IMR-90 (cell line): ENCODE measurements at regions not wholly inside any gene's neighbourhood (a gene's known extent, or its start where the extent isn't known, plus 50 kb on each side); places are given as distances from the start of the nearest gene placed in this dataset.

Experiments
- ATAC-seq: fragments of 200-7000 bp; cut with Tn5 transposase; 2 replicates; pipeline ENCODE4 v1.9.1; 2020; ENCODE audit warnings: low read depth, mild to moderate bottlenecking, moderate library complexity
- BruUV-seq: library from RNA; stranded (reverse); fragments of 400-500 nt; replicated peaks from 2 replicates; lab custom pipeline; 2021; lab: Mats Ljungman, UMichigan
- CTCF ChIA-PET: fragments of 300-600 bp; formaldehyde crosslinking; extraction: SDS; loops from one replicate; lab custom pipeline; 2021; ENCODE audit warnings: antibody characterized with exemption; lab: Yijun Ruan, JAX
- POLR2A ChIA-PET: fragments of 300-600 bp; sonication (Branson Sonifier 250); formaldehyde crosslinking; loops from one replicate; lab custom pipeline; 2022; ENCODE audit warnings: antibody characterized with exemption; ENCODE audit not compliant: unreplicated experiment; lab: Charles Lee
- DNase-seq: peaks from one replicate; pipeline ENCODE4 v3.0.0; 2013
- H2AFZ ChIP-seq: replicated peaks from 2 replicates; pipeline ENCODE3; 2013; ENCODE audit warnings: low read length, mild to moderate bottlenecking; ENCODE audit not compliant: poor library complexity
- H2AK5ac ChIP-seq: 2 replicates; pipeline ENCODE4 v1.6.1; 2013; ENCODE audit warnings: low read depth, low read length, inconsistent platforms
- H2AK9ac ChIP-seq: replicated peaks from 2 replicates; pipeline ENCODE3; 2013; ENCODE audit warnings: mild to moderate bottlenecking, low read depth, low read length, moderate library complexity; ENCODE audit not compliant: poor library complexity
- H2BK120ac ChIP-seq: 2 replicates; pipeline ENCODE4 v1.6.1; 2013; ENCODE audit warnings: low read depth, low read length, inconsistent platforms
- H2BK15ac ChIP-seq: 3 replicates; pipeline ENCODE4 v1.6.1; 2013; ENCODE audit warnings: low read depth, low read length, inconsistent platforms
- H2BK20ac ChIP-seq: 2 replicates; pipeline ENCODE4 v1.6.1; 2013; ENCODE audit warnings: low read depth, mild to moderate bottlenecking, inconsistent platforms, low read length, moderate library complexity
- H2BK5ac ChIP-seq: 2 replicates; pipeline ENCODE4 v1.6.1; 2013; ENCODE audit warnings: mild to moderate bottlenecking, low read depth, low read length, inconsistent platforms; ENCODE audit not compliant: poor library complexity, severe bottlenecking
- H3K14ac ChIP-seq: replicated peaks from 2 replicates; pipeline ENCODE4 v1.6.1; 2013; ENCODE audit warnings: low read depth, low read length, inconsistent platforms
- H3K18ac ChIP-seq: 2 replicates; pipeline ENCODE4 v1.6.1; 2013; ENCODE audit warnings: low read depth, low read length, control low read depth
- H3K23ac ChIP-seq: 2 replicates; pipeline ENCODE4 v1.6.1; 2013; ENCODE audit warnings: low read depth, low read length, inconsistent platforms
- H3K27ac ChIP-seq: 2 replicates; pipeline ENCODE4 v1.5.1; 2013; ENCODE audit warnings: mild to moderate bottlenecking, control low read depth, low read length; ENCODE audit not compliant: insufficient read depth
- H3K27me3 ChIP-seq: 2 replicates; pipeline ENCODE4 v1.6.1; 2013; ENCODE audit warnings: low read length; ENCODE audit not compliant: control insufficient read depth, insufficient read depth
- H3K36me3 ChIP-seq: 2 replicates; pipeline ENCODE4 v1.6.1; 2013; ENCODE audit warnings: low read length, mixed read lengths; ENCODE audit not compliant: control insufficient read depth, insufficient read depth
- H3K4ac ChIP-seq: 2 replicates; pipeline ENCODE4 v1.6.1; 2013; ENCODE audit warnings: low read depth, low read length, inconsistent platforms
- H3K4me1 ChIP-seq: 2 replicates; pipeline ENCODE4 v1.6.1; 2013; ENCODE audit warnings: low read length, mixed read lengths; ENCODE audit not compliant: control insufficient read depth, insufficient read depth
- H3K4me2 ChIP-seq: 2 replicates; pipeline ENCODE4 v1.6.1; 2013; ENCODE audit warnings: low read depth, mild to moderate bottlenecking, control low read depth, low read length, moderate library complexity
- H3K4me3 ChIP-seq: 2 replicates; pipeline ENCODE4 v1.5.1; 2013; ENCODE audit warnings: low read depth, mild to moderate bottlenecking, control low read depth, low read length, moderate library complexity; ENCODE audit not compliant: insufficient read depth
- H3K56ac ChIP-seq: 2 replicates; pipeline ENCODE4 v1.6.1; 2013; ENCODE audit warnings: low read length, inconsistent platforms; ENCODE audit not compliant: insufficient read depth; ENCODE audit errors: extremely low read depth
- H3K79me1 ChIP-seq, 2 experiments: 2 replicates each; pipeline ENCODE4 v1.6.1; 2013; ENCODE audit warnings: low read length in 2 of 2, inconsistent platforms in 1 of 2, low read depth in 1 of 2
- H3K9ac ChIP-seq: 2 replicates; pipeline ENCODE4 v1.6.1; 2013; ENCODE audit warnings: low read depth, low read length, control low read depth
- H3K9me1 ChIP-seq: 2 replicates; pipeline ENCODE4 v1.6.1; 2013; ENCODE audit warnings: low read length, inconsistent platforms; ENCODE audit not compliant: insufficient read depth
- H3K9me3 ChIP-seq: 2 replicates; pipeline ENCODE4 v1.6.1; 2013; ENCODE audit warnings: low read length; ENCODE audit not compliant: control insufficient read depth, insufficient read depth
- H4K20me1 ChIP-seq: 2 replicates; pipeline ENCODE4 v1.6.1; 2013; ENCODE audit warnings: low read length, inconsistent platforms; ENCODE audit not compliant: insufficient read depth
- H4K5ac ChIP-seq: 2 replicates; pipeline ENCODE4 v1.6.1; 2013; ENCODE audit warnings: mild to moderate bottlenecking, low read depth, low read length, control low read depth
- H4K8ac ChIP-seq, 2 experiments: 2 replicates each; pipeline ENCODE4 v1.6.1; 2013; ENCODE audit warnings: low read depth in 2 of 2, low read length in 2 of 2, control low read depth in 1 of 2, inconsistent platforms in 1 of 2
- H4K91ac ChIP-seq: 2 replicates; pipeline ENCODE4 v1.6.1; 2013; ENCODE audit warnings: low read depth, low read length, inconsistent platforms; ENCODE audit not compliant: insufficient read depth
- CHD1 ChIP-seq: IDR thresholded peaks from 2 replicates; pipeline ENCODE4 v1.6.1; 2012; ENCODE audit warnings: low read depth, low read length, improper control_type of control experiment
- MAZ ChIP-seq: IDR thresholded peaks from 2 replicates; pipeline ENCODE4 v1.6.1; 2012; ENCODE audit warnings: low read depth, mild to moderate bottlenecking, low read length, improper control_type of control experiment, moderate library complexity, borderline replicate concordance
- MXI1 ChIP-seq: IDR thresholded peaks from 2 replicates; pipeline ENCODE4 v1.6.1; 2012; ENCODE audit warnings: low read depth, mild to moderate bottlenecking, low read length, moderate library complexity, borderline replicate concordance
- NFE2L2 ChIP-seq: fragments of 150-350 bp; IDR thresholded peaks from 2 replicates; pipeline ENCODE4 v1.6.1; 2016; ENCODE audit warnings: low read depth, mild to moderate bottlenecking, low read length
- POLR2A ChIP-seq: IDR thresholded peaks from 2 replicates; pipeline ENCODE4 v1.6.1; 2012; ENCODE audit warnings: mild to moderate bottlenecking, low read depth, low read length
- RAD21 ChIP-seq: IDR thresholded peaks from 2 replicates; pipeline ENCODE4 v1.6.1; 2012; ENCODE audit warnings: low read length, improper control_type of control experiment
- SMC3 ChIP-seq: fragments of 150-350 bp; IDR thresholded peaks from 2 replicates; pipeline ENCODE4 v1.6.1; 2016; ENCODE audit warnings: low read depth, mild to moderate bottlenecking, antibody characterized with exemption, low read length, moderate library complexity
- WGBS, 2 experiments: methylation state at CpG; one replicate each; pipeline versions ENCODE4 v1.1.5 to v1.1.7; 2013; ENCODE audit warnings: missing lambda C conversion rate in 2 of 2; ENCODE audit not compliant: insufficient read length in 1 of 2; ENCODE audit errors: extremely low coverage in 2 of 2; 5-methylcytosine and 5-hydroxymethylcytosine counted together
- dilution Hi-C: fragments of 300-500 bp; cut with HindIII; formaldehyde crosslinking; loops from one replicate; pipeline ENCODE4 v1.14.3; 2018; ENCODE audit warnings: low sequenced_read_pairs; ENCODE audit not compliant: unreplicated experiment
- in situ Hi-C: fragments of 300-500 bp; cut with MboI; formaldehyde crosslinking; loops from 3 replicates; pipeline ENCODE4 v1.14.3; 2019; ENCODE audit warnings: low sequenced_read_pairs, inconsistent platforms, mixed read lengths
- intact Hi-C: fragments of 100-400 bp; cut with micrococcal nuclease; formaldehyde crosslinking; loops from 2 replicates; pipeline ENCODE4 v1.10.0; 2022

DNA sequence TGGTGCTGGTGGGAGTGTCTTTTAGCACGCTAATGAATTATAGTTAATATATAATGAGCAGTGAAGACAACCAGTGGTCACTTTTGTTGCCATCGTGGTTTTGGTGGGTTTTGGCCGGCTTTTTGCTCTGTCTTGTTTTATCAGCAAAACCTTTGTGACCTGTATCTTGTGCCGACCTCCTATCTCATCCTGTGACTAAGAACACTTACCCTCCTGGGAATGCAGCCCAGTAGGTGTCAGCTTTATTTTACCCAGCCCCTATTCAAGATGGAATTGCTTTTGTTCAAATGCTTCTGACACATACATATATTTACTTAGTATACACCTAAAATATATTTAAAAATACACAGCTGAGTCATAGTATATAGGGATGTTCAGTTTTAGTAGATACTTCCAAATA, 770.3 kb downstream of the PDCD6IP start:
- BruUV-seq = no TSS peak
- Histone ChIP-seq H2BK20ac (no peak overlapping the region), H3K79me1 (no peaks in the 10 kb centered on the region), H3K9me1 (no peaks in the 10 kb centered on the region), H3K23ac (no peak overlapping the region), H3K14ac (no peak overlapping the region), H3K4ac (no peak overlapping the region), H4K5ac (no peak overlapping the region), H2AFZ (no peak overlapping the region), H3K36me3 (no peaks in the 10 kb centered on the region), H2AK5ac (no peak overlapping the region), H2BK5ac (no peak overlapping the region), H3K27me3 (no peaks in the 10 kb centered on the region), H2BK120ac (no peak overlapping the region), H2AK9ac (no peak overlapping the region), H3K9me3 (peaks cover 3% of the 10 kb centered on the region; the same call in 1 of the 2 replicates), H3K4me3 (no peak overlapping the region), H3K18ac (no peak overlapping the region), H3K27ac (no peak overlapping the region), H3K9ac (no peak overlapping the region), H2BK15ac (no peak overlapping the region), H3K4me1 (no peaks in the 10 kb centered on the region), H3K56ac (no peak overlapping the region), H4K91ac (no peak overlapping the region), H3K4me2 (no peak overlapping the region), H4K20me1 (no peaks in the 10 kb centered on the region), H4K8ac (no peak overlapping the region)
- ATAC-seq (no peak), DNase-seq (no peak)
- in situ Hi-C loops (no loop called here), dilution Hi-C loops (no loop called here), intact Hi-C loops (no loop called here)
- no CpG with 5 or more reads among the region's 4 CpGs for WGBS, 2 experiments
- CTCF ChIA-PET = no interaction called here
- POLR2A ChIA-PET = no interaction called here
- TF ChIP-seq MAZ (no peak), POLR2A (no peak), CHD1 (no peak), SMC3 (no peak), MXI1 (no peak), NFE2L2 (no peak), RAD21 (no peak)
